HG03139 (cell line): ENCODE measurements at regions not wholly inside any gene's neighbourhood (a gene's known extent, or its start where the extent isn't known, plus 50 kb on each side); places are given as distances from the start of the nearest gene placed in this dataset.
"Not testable (repeated sequence)": the region's sequence is repeated elsewhere in the genome, so short reads cannot be mapped to it uniquely, and the experiment has no call there.

ENCODE experiments used
- ATAC-seq: cut with Tn5 transposase; IDR thresholded peaks from one replicate; pipeline ENCODE4 v1.9.1; 2021; ENCODE audit not compliant: unreplicated experiment

DNA sequence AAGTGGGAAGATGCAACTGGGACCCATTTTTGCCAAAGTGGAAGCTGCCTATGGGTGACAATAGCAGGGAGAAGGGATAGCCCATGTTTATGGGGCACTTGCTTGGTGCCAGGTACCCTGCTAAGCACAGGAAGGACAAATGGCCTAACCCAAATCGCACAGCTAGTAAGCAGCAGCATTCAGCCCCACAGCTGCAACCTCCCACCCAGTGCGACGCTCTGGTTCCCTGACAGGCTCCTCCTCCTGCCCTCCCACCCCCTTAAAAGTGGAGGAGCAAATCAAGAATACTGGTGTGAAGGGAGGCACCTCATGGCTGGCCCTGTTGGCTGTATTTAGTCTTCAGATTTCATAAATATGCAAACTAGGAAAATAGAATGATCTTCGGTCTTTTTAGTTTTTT, 76.2 kb downstream of the RIN2 start:
- ATAC-seq = no peak

DNA sequence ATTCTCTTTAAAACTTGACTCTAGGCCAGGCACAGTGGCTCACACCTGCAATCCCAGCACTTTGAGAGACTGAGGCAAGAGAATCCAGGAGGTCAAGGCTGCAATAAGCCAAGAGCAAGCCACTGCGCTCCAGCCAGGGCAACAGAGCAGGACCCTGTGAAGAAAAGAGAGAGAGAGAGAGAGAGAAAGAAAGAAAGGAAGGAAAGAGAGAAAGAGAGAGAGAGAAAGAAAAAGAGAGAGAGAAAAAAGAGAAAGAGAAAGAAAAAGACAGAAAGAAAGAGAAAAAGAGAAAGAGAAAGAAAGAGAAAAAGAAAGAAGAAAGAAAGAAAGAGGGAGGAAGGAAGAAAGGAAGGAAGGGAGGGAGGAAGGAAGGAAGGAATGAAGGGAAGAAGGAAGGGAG, 76.7 kb downstream of the RIN2 start:
- no peak for ATAC-seq

DNA sequence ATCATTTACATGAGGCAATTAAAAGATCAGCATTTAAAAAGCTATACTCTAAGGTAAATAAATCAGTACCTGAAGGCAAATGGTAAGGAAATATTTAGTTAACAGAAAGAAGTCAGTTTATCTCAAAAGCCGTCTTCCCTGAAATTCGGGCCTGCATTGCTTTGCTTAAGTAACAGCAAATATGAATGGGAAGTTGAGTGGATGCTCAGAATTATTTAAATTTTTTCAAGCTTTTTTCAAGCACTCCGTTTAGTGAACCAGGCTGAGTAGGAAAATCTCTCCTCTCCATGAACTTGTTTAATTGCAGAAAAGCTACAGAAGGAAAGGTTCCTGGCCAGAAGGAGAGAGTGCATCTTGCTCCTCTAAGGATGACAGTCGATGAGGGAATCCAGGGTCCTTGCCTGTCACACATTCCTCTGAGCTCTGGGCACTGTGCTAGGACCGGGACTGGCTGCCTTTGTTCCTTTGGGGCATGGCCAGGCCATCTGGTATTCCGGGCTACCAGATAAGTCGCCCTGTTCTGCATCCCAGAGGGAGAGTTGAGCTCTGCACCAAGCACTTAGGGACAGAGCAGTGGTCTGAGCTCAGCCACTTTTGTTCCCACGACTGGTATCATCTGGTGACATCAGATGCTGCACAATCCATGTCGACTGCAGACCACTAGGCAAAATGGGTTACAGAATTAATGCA, 77.6 kb downstream of the RIN2 start:
- ATAC-seq = no peak

DNA sequence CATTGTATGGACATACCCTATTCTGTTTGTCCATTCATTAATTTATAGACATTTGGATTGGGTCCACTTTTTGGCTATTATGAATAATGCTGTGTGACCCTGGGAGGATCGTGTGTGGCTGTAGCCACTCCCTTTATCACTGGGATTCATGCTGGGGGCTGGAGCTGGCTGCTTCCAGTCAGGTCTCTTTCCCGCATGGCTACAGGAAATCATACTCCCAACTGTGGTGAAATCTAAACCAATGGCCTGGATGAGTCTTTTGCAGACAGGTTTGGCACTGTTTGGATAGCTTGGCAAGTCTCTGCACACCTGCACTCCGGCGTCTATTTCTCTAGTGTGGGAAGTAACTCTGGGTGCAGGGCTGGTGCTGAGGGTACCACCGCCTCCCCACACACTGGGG, 80.4 kb downstream of the RIN2 start:
- ATAC-seq = no peak

DNA sequence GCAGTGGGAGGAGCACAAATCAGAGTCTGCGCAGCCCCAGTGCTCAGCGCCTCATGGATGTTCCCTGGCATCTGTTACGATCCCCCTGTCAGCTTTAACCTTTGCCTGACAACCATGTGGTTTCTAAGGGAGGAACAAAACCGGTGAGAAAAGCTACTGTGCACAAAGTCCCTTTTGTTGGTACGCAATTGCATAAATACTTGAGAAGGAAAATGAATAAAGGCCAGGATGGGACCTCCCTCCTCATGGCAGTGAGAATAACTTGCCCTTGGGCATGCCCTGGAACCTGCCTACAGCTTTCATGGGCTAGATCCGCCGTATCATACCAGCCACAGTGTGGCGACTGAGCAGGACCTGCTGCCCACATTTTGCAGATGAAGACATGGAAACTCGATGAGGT, 81.0 kb downstream of the RIN2 start:
- no peak for ATAC-seq

DNA sequence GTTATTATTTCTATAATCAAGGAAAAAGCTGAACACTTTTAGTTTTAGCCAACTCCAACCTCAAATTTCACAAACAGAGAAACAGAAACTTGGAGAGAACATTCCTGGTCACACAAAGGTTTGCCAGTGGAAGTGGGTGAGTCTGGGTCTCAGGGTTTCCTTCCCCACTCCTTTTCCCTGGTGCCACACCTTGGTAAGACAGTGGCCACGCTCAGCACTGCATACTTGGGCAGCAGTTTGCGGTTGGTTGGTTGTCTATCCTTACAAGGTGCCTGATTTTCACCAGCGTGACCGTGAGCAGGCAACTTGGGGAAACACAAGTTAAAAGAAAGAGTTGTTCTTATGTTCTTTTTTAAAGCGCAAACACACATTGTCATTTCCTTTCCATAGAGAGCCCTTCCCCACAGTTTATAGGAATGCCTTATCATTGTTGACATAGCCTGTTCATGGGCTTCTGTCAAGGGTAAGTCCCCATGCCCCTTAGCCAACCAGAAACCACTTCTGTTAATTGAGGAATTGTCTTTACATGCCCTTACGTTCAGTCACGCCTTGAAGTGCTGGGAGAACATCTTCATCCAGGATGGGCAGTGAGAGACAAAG, 82.2 kb downstream of the RIN2 start:
- no peak for ATAC-seq

DNA sequence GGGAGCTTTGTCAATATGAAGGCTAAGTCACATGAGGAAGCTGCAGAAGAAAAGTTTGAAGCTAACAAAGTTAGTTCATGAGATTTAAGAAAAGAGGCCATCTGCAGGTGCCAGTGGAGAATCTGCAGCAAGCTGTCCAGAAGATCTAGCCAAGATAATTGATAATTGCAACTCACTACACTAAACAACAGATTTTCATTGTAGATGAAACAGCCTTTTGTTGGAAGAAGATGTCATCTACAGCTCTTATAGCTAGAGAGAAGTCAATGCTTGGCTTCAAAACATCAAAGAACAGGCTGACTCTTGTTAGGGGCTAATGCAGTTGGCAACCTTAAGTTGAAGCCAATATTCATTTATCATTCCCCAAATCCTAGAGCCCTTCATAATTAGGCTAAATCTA, 83.7 kb downstream of the RIN2 start:
- ATAC-seq = no peak

DNA sequence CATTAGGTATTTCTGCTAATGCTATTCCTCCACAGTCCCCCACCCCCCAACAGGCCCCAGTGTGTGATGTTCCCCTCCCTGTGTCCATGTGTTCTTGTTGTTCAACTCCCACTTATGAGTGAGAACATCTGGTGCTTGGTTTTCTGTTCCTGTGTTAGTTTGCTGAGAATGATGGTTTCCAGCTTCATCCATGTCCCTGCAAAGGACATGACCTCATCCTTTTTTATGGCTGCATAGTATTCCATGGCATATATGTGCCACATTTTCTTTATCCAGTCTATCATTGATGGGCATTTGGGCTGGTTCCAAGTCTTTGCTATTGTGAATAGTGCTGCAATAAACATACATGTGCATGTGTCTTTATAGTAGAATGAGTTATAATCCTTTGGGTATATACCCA, 86.8 kb downstream of the RIN2 start:
- ATAC-seq = not testable (repeated sequence)

DNA sequence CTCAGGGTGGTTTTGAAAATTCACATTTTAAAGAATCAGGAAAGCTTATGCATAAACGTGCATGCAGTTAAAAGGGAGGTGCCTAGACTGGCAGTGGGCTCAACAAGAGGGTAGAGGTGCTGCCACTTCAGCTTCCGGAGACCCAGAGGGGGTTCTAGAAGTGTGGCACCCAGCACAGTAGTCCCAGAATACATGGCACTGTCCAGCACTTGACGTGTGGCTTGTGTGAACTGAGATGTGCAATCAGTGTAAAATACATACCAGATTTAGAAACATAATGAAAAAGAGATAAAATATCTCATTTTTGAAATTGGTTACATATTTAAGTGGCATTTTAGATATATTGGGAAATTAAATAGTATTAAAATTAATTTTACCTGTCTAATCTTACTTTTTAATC, 89.3 kb downstream of the RIN2 start:
- ATAC-seq = no peak

DNA sequence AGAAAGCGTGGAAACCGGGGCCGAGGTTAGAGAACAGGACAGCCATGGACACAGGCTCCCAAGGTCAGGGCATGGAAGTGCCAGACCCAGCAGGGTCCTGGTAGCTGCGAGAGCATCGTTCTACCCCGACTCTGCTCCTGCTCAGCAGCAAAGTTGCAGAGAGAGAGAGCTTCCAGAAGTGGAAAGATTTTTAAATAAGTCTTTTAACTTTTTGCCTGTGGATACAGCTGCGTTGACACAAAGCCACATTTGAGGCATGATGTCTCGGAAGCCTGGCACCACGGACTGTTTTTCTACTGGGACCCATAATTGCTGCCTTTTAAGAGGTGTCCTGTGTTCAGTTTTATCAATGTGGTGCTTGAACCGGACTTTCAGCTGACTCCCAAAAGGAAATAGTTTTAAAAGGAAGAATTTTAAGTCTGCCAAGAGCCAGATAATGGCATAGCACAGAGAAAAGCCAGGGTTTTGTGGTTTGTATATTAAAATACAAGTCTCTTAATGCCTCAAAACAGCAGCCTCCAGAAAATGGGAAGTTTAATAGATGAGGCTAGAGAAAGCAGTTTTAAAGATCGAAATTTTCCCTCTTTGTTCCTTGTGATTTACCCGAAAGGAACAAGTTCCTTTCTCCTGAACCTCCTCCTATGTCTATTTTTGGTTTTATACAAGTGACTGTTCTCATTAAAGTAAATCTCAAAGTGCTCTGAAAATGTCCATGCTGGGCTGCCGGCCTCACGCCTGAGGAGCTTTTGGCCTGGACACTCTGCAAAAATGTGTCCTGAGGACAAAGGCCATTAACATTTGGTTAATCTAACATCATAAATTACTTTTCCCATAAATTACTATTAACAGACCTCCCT, 91.5 kb downstream of the RIN2 start:
- no peak for ATAC-seq

DNA sequence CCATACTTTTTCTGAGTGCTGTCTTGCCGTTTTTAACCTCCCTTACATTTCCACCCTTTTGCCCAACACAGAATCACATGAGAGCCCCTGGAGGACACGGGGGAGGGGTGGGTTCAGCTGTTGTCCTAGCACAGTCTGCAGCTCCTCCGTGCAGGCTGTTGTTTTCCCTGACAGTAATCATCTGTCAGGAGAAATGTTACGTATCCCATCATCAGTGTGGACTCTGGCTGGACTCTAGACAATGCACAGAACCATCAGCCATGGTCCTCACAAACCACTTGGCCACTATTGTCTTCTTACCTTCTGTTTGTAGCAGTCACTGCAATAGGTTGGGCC, 92.1 kb downstream of the RIN2 start:
- no peak for ATAC-seq

DNA sequence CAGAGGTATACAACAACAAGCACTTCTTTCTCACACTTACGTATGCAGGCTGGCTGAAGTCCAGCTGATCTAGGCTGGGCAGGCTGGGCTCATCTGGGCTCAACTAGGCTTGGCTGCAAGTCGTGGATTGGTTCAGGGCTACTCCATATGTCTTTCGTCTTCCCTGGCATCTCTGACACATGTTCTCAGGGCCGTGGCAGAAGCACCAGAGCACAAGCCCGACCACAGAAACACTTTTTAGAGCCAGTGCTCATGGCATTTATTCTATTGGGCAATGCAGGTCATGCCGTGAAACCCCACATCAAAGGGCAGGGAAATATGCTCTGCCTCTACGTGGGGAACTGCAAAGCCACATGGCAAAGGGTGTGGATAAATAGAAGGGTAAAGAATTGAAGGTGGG, 93.8 kb downstream of the RIN2 start:
- no peak for ATAC-seq

DNA sequence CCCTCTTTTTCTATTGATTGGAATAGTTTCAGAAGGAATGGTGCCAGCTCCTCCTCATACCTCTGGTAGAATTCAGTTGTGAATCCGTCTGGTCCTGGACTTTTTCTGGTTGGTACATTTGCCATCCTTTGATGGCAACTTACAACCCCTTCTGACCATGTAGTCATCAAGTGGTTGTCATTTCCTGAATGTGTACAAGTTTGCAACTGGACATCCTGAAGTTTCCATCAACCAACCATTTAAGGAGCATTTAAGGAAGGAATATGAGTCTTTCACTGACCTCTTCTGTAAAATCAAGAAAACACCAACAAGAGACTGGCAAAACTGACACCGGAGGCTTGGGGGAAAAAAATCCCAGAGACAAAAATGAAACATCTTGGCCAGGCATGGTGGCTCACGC, 97.4 kb downstream of the RIN2 start:
- no peak for ATAC-seq

DNA sequence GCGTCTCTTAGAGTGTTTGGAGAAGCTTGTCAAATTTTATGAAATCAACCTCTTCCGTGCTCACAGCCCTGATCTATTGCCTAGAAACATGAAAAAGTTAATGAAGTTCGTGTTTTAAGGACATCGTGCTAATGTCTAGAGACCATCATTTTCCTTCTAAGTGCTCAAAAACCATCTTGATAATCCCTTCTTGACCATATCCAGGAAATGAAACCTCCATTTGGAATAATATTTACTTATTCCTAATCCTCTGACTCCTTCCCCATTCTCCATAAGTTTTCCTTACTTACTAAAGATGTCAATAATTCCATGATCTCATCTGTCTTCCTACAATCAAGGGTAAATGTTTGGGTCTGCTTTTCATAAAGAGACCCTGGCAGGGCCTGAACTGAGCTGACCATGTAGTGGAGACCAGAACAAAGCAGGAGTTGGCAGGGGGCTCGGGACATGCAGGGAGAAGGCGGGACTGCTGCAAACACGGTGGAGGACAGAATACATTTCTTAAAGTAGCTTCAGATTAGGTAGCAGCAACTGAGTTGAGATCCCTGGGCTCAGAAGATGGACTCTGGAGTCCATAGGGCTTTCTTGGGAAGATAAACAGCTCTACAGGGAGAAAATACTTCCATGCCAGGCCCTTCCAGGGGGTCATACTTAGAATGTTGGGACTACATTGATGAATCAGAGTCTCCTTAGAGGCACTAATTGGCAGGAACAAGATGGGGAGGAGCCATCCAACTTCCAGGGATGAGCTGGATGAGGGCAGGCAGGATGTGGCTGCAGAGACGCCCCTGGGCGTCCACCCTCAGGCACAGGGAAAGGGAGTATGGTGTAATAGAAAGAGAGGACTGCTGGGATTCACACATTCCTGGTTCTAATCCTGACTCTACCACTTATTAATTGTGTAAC, 100.7 kb downstream of the RIN2 start:
- no peak for ATAC-seq

DNA sequence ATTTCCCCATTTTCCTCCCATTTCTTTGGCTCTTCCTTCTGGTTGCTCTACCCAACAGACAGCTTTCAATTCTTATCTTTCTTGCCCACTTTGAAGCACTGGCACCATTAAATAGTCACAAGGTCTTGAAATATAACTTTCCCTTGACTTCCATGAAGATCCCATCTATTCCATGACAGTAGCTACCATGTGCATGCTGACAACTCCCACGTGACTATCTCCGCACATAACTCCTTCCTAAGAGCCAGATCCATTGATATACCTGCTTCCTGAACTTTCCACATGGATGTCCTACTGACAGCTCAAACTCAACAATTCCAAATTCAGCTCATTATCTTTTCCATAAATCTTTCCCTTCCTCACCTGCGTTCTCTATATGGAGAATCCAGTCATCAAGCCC, 101.4 kb downstream of the RIN2 start:
- ATAC-seq = no peak

DNA sequence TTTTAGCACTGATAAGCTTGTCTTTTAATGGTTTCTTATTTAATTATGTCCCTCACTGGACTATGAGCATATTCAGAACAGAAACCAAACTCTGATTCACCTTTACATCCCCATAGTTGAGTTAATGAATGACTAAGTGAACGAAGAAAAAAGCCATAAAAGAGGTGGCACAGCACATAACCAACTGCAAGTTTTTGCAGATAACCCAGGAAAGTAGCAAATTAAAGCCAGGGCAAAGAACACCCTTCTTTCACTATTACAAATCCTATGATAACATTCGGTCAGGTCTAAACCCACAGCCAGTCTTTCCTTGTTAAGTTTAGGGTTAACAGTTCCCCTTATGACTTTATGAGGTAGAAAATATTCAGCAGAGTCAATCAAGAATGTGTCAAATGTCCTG, 102.7 kb downstream of the RIN2 start:
- no peak for ATAC-seq

DNA sequence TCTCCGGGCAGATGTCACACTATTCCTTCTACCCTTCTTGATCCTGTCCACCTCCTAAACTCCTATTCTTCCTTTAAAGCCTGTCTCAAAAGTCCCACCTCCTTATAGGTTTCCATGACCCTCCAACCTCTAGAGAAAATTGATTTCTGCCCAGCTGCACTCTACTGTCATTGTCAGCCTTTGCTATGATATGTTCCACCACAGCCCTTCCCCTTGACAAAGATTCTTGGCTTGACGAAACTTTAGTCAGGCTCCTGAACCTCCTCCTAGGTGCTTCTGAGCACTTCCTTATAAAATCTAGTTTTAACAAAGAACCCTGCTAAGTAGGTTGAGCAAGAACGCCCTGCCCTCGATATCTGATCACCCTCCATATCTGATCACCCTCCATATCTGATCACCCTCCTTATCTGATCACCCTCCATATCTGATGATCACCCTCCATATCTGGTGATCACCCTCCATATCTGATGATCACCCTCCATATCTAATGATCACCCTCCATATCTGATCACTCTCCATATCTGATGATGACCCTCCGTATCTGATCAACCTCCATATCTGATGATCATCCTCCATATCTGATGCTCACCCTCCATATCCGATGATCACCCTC, 103.2 kb downstream of the RIN2 start:
- no peak for ATAC-seq

DNA sequence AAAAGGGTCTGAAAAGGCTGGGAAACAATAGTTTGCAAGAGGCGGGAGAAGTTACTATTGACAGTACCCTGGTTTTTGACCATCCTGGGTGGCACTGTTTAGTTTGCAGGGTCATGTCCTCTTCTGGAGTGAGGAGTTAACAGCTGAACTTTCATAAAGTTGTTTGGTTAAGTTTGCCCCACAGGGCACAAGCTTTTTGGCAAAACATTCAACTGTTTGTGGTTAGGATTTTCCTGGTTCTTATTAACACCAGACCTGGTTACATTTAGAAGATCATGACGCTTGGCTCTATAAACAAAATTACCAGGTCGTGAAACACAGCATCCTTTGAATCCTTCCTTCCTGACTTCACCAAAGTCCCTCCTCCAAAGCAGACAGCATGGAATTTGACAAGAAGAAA, 106.1 kb downstream of the RIN2 start:
- ATAC-seq = no peak

DNA sequence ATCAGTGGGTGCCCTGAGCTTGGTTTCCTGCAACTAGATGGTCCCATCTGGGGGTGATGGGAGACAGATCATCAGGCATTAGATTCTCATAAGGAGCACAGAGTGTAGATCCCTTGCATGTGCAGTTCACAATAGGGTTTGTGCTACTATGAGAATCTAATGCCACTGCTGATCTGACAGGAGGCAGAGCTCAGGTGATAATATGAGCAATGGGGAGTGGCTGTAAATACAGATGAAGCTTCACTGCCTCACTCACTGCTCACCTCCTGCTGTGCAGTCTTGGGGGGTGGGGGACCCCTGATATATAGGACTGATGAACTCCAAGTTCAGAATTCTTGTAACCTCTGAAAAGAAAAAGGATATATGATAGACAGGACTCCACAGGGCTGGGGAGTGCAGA, 108.0 kb downstream of the RIN2 start:
- ATAC-seq = no peak

DNA sequence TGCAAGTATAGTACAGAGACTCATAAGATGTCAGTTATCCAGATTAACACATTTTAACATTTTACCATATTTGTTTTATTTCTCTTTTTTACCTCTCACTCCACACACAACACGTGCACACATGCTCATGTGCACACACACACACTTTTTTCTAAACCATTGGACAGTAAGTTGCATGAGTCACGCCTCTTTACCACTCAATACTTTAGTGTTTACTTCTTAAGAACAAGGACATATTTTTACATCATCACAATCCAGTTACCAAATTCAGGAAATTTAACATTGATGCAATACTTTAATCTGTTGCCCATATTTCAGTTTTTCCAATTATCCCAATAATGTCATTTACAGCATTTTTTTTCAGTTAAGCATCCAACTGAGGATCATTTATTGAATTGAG, 109.0 kb downstream of the RIN2 start:
- ATAC-seq = no peak

DNA sequence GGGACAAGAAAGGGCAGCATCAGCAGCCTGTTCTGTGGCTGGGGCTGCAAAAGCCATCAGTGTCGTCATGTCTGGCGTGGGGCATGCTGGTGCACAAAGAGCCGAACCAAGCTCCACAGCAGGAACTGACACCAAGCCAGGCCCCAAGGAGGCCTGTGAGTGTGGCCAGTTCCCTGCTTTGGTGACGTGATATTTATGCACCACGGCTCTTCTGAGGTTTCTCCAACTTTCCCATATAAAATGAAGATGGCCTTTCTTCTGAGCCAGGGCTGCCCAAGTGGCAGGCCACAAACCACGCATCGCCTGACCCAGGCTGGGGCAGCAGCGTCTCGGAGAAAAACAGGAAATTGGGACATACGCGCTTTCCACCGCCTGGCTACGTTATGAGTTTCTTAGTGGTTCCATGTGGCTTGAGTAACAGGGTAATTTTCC, 109.9 kb downstream of the RIN2 start:
- ATAC-seq = no peak
